ENCODE measurements at regions not wholly inside any gene's neighbourhood (a gene's known extent, or its start where the extent isn't known, plus 50 kb on each side); places are given as distances from the start of the nearest gene placed in this dataset.

DNA sequence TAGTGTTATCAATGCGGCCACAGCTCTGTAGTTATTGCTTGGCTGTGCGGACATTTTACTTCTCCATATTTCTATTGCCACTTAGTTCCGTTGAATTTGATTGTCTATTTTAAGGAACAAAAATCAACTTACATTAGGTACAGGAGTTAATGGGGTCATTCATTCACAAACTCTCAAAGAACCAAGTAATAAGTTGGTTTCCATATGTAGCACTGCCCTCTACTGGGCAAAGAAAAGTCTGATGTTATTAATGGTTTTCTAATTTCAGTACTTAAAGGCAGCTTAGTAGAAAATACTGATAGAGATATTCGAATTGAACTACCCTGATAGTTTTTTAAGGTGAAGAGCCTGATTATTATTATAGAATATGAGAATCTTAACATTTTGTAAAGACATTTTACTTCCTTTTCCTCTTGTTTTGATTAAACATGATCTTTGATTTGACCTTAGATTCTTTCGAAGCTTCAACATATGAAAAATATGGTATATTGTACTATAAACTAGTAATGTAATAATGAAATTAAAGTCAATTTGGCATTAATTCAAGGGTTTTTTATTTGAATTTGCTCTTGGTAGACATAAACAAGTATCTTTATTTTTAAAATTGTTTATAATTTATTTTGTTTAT is 119.5 kb upstream of the CTNND2 start:
- TF ChIP-seq, protein P1, sequence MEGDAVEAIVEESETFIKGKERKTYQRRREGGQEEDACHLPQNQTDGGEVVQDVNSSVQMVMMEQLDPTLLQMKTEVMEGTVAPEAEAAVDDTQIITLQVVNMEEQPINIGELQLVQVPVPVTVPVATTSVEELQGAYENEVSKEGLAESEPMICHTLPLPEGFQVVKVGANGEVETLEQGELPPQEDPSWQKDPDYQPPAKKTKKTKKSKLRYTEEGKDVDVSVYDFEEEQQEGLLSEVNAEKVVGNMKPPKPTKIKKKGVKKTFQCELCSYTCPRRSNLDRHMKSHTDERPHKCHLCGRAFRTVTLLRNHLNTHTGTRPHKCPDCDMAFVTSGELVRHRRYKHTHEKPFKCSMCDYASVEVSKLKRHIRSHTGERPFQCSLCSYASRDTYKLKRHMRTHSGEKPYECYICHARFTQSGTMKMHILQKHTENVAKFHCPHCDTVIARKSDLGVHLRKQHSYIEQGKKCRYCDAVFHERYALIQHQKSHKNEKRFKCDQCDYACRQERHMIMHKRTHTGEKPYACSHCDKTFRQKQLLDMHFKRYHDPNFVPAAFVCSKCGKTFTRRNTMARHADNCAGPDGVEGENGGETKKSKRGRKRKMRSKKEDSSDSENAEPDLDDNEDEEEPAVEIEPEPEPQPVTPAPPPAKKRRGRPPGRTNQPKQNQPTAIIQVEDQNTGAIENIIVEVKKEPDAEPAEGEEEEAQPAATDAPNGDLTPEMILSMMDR (IDR thresholded peaks at IDR 0.05; ENCODE audit: borderline replicate concordance): peak; percentile 64
- intact Hi-C loops (cut with micrococcal nuclease): no loop called here
- H3K27me3 ChIP-seq (ENCODE audit: low read depth): no peaks in the 10 kb centered on the region

DNA sequence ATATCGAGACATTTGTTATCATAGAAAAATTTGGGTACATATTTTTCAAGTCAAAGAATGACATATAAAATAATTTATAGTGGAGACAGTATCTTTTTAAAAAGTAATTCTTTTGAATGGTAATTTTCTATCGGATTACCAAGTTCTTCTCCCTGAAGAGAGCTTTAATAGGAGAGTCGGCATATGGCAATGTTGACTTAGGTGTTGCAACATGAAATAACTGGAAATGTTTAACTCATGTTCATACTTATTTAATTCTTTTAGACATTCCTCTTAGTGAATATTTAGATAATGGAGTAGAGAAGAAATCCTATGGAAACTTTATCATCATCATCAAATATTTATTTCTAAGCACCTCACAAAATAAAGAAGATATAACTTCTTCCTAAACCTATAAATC is 118.2 kb upstream of the CTNND2 start:
- H3K9me3 ChIP-seq (replicated peaks): peaks cover 1% of the 10 kb centered on the region
- H3K27ac ChIP-seq (replicated peaks): no peak overlapping the region
- H3K27me3 ChIP-seq (ENCODE audit: low read depth): no peaks in the 10 kb centered on the region
- DNase-seq: no peak
- TF ChIP-seq, protein P1 (IDR thresholded peaks at IDR 0.05; ENCODE audit: borderline replicate concordance): no peak
- H3K36me3 ChIP-seq: no peaks in the 10 kb centered on the region
- intact Hi-C loops (cut with micrococcal nuclease): no loop called here
- no peak overlapping the region for H3K4me3 ChIP-seq
- no peaks in the 10 kb centered on the region for H3K4me1 ChIP-seq

More for the DNA sequence above, 119.5 kb upstream of the CTNND2 start:
- Histone ChIP-seq H3K4me3 (no peak overlapping the region), H3K27ac (replicated peaks) (no peak overlapping the region), H3K9me3 (replicated peaks) (peaks cover 13% of the 10 kb centered on the region), H3K4me1 (no peaks in the 10 kb centered on the region), H3K36me3 (no peaks in the 10 kb centered on the region)
- no peak for DNase-seq

DNA sequence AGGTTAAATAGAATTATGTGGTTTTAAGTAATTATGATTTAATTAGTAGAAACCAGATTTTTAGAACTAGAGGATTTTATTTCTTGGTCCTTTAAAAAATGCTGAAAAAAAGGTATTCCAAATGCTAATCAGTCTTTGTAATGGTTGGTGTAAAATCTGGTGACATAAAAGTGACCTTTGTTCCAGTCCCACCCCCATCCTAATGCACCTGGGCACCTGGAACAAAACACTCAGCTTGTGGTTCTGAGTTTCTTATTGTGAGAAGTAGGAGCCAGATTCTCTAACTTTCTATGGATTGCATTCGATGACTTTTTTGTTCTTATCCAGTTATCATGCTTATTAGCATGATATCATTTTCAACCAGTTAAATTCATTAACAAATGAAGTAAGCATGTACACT is 115.1 kb upstream of the CTNND2 start:
- H3K4me1 ChIP-seq: no peaks in the 10 kb centered on the region
- TF ChIP-seq, protein P1 (IDR thresholded peaks at IDR 0.05; ENCODE audit: borderline replicate concordance): no peak
- no peaks in the 10 kb centered on the region for H3K27me3 ChIP-seq (ENCODE audit: low read depth)
- H3K9me3 ChIP-seq (replicated peaks): peaks cover 8% of the 10 kb centered on the region
- no peak overlapping the region for H3K27ac ChIP-seq (replicated peaks)
- no peak for DNase-seq
- intact Hi-C loops (cut with micrococcal nuclease): no loop called here
- no peak overlapping the region for H3K4me3 ChIP-seq
- H3K36me3 ChIP-seq: no peaks in the 10 kb centered on the region

DNA sequence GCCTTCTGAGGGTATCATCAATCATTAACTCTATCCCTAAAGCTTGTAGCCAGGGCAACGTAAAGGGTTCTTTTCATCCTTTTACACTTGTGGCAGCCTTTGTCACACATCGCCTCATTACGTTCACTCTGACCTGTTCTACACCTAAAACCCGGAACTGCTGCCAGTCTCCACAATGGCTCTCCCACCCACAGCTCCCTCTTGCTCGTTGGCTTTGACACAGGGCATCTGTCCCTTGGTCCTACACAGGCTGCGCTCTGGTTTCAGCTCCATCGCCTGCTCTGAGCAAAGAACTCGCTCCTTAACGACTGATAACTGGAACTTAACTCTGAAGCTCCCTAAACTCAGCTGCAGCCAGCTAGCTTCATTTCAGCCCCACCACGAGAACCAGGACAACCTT is 112.8 kb upstream of the CTNND2 start:
- intact Hi-C loops (cut with micrococcal nuclease): no loop called here
- TF ChIP-seq, protein P1 (IDR thresholded peaks at IDR 0.05; ENCODE audit: borderline replicate concordance): no peak
- H3K9me3 ChIP-seq (replicated peaks): peaks cover 8% of the 10 kb centered on the region
- H3K4me3 ChIP-seq: no peak overlapping the region
- H3K27ac ChIP-seq (replicated peaks): no peak overlapping the region
- H3K27me3 ChIP-seq (ENCODE audit: low read depth): no peaks in the 10 kb centered on the region
- no peaks in the 10 kb centered on the region for H3K36me3 ChIP-seq
- no peaks in the 10 kb centered on the region for H3K4me1 ChIP-seq
- no peak for DNase-seq

DNA sequence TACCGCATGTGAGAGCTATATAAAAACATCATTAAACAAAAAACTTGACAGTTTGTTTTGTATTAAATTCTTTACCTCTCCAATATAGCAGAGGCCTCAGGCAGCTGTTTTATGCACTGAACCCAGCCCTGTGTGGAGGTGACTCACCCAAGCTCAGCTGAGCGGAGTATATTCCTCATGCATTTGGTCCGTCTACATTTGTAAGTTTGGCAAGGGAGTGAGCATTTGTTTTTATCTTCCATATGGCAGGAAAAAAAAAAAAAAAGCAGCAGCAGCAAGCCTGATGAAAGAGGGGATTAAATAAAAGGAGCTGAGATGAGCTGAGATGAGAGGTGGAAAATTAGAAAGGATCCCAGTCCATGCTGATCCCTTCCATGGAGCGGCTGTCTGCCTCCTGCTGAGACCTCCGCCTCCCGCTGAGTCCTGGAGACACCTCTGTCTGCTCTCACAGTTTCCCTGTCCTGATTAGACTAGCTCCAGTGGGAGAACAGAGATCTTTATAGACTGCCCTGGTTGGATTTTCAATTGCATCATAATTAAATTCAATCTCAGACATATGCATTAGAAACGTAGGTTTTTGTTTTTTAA is 112.0 kb upstream of the CTNND2 start:
- H3K9me3 ChIP-seq (replicated peaks): peaks cover 8% of the 10 kb centered on the region
- no peaks in the 10 kb centered on the region for H3K27me3 ChIP-seq (ENCODE audit: low read depth)
- no peaks in the 10 kb centered on the region for H3K4me1 ChIP-seq
- H3K36me3 ChIP-seq: no peaks in the 10 kb centered on the region
- no peak for DNase-seq
- H3K4me3 ChIP-seq: no peak overlapping the region
- intact Hi-C loops (cut with micrococcal nuclease): no loop called here
- H3K27ac ChIP-seq (replicated peaks): no peak overlapping the region
- TF ChIP-seq, protein P1 (IDR thresholded peaks at IDR 0.05; ENCODE audit: borderline replicate concordance): no peak

All from left ventricle myocardium inferior (tissue), 1 donor.